HuH-7.5 (cell line): ENCODE measurements at regions not wholly inside any gene's neighbourhood (a gene's known extent, or its start where the extent isn't known, plus 50 kb on each side); places are given as distances from the start of the nearest gene placed in this dataset.

Experiments used
- DNase-seq: peaks from one replicate; pipeline ENCODE4 v3.0.0; 2011; ENCODE audit warnings: low spot score

- no peak for DNase-seq
These were observed 260.7 kb upstream of the CSF3R start for GRCh38 chr1:36743286-36744005.

DNA sequence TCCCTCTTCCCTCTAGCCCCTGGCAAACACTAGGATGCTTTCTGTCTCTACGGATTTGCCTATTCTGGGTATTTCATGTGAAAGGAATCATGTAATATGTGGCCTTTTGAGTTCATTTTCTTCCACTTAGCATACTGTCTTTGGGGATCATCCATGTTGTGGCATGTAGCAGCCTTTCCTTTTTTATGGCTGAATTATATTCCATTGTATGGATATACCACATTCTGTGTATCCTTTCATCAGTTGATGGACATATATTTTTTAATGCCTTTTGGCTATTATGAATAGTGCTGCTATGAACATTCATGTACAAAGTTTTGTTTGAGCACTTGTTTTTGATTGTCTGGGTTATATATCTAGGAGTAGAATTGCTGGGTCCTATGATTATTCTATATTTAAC lies 258.4 kb upstream of the CSF3R start:
- no peak for DNase-seq

GRCh38 chr1:36740446-36740845 lies 257.7 kb upstream of the CSF3R start:
- no peak for DNase-seq

GRCh38 chr1:36739703-36740289 lies 257.1 kb upstream of the CSF3R start:
- DNase-seq = no peak

GRCh38 chr1:36738245-36738644 lies 255.5 kb upstream of the CSF3R start:
- no peak for DNase-seq

DNA sequence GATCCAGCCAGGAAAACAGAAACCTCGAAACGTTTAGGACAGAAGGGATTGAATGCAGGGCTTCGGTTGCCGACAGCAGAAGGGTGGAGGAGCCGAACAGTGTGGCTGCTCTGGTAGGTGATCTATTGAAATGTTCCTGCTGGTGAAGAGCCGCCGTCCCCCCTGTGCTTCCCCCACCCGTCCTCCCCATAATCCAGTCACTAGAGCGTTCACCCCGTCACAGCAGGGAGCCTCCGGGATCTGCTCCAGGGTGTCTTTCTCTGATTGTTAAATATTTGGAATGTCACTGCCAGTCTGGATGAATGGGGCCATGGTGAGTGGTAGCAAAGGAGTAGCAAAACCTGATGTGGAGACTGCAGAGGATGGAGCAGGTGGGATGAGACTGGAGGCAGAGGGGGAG lies 255.1 kb upstream of the CSF3R start:
- no peak for DNase-seq

DNA sequence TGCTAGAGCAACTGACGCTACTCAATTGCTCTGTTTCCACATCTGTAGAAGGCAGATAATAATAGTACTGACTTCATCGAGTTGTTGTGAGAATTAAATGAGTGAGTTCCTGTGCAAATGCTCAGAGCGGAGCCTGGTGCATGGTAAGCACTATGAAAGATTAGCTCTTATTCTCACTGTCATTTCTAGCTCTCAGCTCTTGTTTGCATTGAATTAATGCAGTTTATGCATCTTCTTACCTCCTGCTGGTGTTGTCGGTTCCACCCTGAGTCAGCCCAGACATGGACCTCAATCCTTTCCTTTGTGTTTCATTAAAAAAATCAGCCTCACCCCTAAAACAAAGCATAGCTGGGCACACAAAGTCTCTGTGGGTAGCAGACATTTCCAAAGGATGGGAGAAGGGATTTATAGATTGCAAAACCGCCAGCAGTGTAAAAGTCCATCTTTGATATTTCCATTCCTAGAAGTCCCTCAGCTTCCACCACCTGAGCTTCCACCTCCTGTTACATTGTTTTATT lies 254.4 kb upstream of the CSF3R start:
- DNase-seq = no peak

DNA sequence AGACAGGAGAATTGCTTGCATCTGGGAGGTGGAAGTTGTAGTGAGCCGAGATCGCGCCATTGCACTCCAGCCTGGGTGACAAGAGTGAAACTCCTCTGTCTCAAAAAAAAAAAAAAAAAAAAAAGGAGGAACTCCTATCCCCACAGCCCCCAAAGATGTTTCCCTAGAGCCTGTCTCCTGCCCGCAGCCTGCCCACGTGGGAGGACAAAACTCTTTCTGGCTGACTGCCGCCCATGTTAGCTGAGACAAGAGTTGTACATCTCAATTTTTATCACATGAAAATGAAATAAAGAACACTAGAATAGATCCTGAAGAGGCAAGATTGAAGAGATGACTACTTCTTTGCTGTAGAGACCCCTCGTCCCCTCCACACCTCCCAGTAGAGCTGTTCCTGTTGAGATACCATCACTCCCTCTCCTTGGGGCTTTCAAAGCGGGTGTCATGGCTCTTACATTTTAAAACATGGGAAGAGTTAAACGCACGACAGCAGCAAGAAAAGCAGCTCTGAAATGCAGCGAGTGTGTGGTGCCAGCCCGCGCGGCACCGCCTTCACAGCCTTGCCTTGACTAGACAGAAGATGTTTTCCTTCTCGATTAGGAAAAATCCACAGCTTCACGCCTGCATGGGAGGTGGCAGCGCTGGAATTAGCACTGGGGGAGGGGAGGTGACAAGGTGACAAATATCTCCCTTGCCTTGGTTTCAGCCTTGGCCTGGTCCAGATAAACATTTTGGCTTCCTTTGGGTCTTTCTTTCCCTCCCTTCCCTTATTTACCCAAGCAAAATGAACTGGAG lies 253.4 kb upstream of the CSF3R start:
- DNase-seq = no peak

DNA sequence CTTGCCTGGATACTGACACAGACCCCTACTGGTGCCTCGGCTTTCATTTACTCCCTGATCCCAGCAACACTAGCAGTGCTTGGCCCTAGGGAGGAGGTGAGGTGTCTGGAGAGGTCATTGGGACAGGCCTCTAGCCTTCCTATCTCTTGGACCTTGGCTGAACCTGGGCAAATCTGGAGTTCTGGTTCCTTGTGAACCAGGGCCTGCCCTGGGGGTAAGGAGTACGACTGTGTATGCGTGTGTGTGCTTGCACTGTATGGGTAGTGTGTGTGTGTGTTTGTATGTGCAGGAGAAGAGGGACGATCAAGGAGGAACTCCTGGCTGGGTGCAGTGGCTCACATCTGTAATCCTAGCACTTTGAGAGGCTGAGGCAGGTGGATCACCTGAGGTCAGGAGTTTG lies 252.7 kb upstream of the CSF3R start:
- DNase-seq = no peak

- DNase-seq = no peak
These were observed 251.6 kb upstream of the CSF3R start for GRCh38 chr1:36734356-36734755.

DNA sequence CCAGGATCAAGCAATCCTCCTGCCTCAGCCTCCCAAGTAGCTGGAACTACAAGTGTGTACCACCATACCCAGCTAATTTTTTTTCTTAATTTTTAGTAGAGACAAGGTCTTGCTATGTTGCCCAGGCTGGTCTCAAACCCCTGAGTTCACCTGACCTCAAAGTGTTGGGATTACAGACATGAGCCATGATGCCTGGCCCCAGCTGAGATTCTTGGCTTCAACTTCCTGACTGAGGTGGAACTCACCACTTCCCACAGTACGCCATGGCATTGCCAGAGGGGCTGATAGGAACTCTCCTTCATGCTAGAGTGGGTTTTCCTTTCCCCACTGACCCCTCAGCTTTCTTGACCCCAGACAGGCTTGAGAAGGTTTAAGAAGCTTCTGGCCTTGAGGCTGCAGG lies 251.0 kb upstream of the CSF3R start:
- no peak for DNase-seq

DNA sequence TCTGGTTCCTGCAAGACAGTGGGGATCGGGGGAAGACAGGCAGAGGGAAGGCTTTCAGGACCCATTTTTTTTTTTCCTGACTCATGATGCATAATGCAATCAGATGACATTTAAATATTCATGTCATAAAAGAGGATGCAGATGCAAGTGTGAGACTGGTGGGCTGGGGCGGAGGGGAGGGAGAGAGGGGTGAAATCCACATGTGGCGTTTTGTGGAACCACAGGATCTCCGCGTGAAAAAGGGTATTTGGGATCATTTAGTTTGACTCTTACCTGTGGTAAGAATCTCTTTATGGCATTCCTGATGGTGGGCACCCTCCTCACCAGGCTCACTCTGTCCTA lies 249.3 kb upstream of the CSF3R start:
- DNase-seq = no peak

DNA sequence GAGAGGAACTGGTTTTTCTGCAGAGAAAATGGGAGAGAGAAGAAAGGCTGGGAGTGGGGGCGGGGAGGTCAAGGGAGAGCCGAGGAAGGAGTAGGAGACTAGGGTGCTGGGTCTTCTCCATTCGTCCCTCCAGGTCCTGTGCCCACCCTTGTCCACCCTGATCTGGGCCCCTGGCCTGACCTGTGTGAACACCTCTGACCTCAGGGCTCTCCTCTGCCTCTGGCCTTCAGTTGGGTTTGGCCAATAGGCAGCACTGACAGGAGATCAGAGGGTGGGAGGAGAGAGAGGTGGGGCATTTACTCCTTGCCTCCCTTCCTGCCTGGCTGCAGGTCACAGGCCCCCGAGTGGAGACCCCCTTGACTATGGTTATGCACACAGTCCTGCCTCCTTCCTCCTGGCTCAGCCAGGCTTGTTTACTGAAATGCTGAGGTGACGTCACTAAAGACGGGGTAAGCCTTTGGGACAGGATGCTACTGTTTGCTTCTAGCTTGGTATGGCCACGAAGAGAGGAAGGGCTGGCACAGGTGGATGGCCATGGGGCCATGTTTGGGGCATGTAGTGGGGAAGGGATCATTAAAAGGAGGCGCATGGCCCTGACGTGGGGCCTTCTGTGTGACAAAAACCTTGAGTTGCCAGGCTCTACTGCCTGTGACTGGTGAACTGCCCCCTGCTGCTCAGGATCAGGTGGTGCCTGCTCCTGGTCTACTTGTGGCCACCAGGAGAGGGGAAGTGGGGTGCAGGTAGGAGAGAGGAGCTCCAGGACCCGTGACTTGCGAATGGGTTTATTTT lies 248.7 kb upstream of the CSF3R start:
- no peak for DNase-seq

DNA sequence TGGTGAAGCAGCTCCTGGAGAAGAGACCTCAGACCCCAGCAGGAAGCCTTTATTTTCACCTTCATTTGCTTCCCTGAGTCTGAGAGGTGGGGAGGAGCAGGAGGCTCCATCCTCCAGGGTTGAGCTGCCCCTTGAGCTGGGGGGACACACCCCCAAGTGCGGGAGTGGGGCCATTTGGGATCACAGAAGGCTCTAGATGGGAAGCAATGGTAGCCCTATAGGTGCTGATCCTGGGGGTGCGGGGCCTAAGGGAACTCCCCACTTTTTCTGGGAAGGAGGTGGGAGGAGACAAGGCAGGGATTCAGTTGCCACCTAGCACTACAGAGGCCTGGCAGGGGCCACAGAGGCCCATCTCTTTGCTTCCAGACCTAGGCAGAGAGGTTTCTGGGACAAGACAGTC lies 247.9 kb upstream of the CSF3R start:
- DNase-seq = no peak

GRCh38 chr1:36729716-36730510 lies 247.2 kb upstream of the CSF3R start:
- DNase-seq = no peak

DNA sequence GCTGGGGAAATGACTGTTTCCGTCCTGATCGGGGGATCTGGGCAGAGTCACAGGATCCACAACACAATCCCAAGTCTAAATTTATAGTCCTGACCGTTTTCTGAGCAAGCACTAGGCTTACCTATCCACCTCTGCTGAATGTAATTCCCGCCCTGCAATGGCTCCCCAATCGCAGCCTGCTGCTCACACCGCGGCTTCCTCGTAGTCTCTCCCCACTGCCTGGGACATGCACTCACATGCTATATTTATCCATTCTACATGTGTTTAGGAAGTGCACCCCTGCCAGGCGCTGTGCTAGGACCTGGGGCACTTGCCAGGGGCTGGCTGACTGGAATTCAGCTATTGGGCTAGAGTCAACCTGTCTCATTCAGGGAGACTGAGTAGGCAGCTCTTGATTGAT lies 246.6 kb upstream of the CSF3R start:
- DNase-seq = no peak

GRCh38 chr1:36728846-36729245 lies 246.1 kb upstream of the CSF3R start:
- no peak for DNase-seq

DNA sequence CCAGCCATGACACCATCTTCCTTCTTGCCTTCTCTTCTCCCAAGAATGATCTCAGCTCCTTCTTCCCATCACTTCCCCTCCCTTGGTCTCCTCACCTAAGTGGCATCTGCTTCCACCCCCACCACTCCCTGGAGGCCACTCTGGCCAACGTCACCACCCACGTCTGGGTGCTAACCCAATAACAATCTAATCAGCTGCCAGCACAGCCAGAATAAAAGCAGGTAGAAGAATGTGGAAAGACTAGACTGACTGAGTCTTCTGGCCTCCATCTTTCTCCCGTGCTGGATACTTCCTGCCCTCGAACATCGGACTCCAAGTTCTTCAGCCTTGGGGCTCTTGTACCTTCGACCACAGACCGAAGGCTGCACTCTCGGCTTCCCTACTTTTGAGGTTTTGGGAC lies 245.3 kb upstream of the CSF3R start:
- DNase-seq = no peak

- no peak for DNase-seq
These were observed 242.4 kb upstream of the CSF3R start for GRCh38 chr1:36725151-36725550.

GRCh38 chr1:36723813-36724212 lies 241.1 kb upstream of the CSF3R start:
- DNase-seq = no peak

- no peak for DNase-seq
These were observed 240.2 kb upstream of the CSF3R start for GRCh38 chr1:36722871-36723270.

- DNase-seq = no peak
These were observed 238.5 kb upstream of the CSF3R start for GRCh38 chr1:36721261-36721660.
